GM23338 (cell line): ENCODE measurements at regions not wholly inside any gene's neighbourhood (a gene's known extent, or its start where the extent isn't known, plus 50 kb on each side); places are given as distances from the start of the nearest gene placed in this dataset.

Source experiments
- ATAC-seq: fragments of 200-7000 bp; cut with Tn5 transposase; 3 replicates; pipeline ENCODE4 v1.9.1; 2020
- DNase-seq: peaks from one replicate; pipeline ENCODE4 v3.0.0-alpha.2; 2015; ENCODE audit warnings: low spot score
- H2AFZ ChIP-seq: fragments of 200-600 bp; sonication (generic); 2 replicates; pipeline ENCODE4 v1.8.0; 2016; ENCODE audit warnings: antibody characterized with exemption, mild to moderate bottlenecking, moderate library complexity
- H3F3A ChIP-seq: fragments of 200-600 bp; sonication (generic); replicated peaks from 2 replicates; pipeline ENCODE4 v1.8.0; 2017; ENCODE audit warnings: antibody characterized with exemption, mixed run types, low read depth
- H3K27ac ChIP-seq: fragments of 200-600 bp; sonication (generic); 2 replicates; pipeline ENCODE4 v1.6.1; 2016; ENCODE audit warnings: low read depth
- H3K27me3 ChIP-seq: fragments of 200-600 bp; sonication (generic); 2 replicates; pipeline ENCODE4 v1.8.0; 2016; ENCODE audit warnings: mild to moderate bottlenecking, mixed run types, moderate library complexity; ENCODE audit not compliant: insufficient read depth
- H3K36me3 ChIP-seq: fragments of 200-600 bp; sonication (generic); 2 replicates; pipeline ENCODE4 v1.8.0; 2016; ENCODE audit warnings: mild to moderate bottlenecking; ENCODE audit not compliant: insufficient read depth
- H3K4me1 ChIP-seq: fragments of 200-600 bp; sonication (generic); 2 replicates; pipeline ENCODE4 v1.8.0; 2016; ENCODE audit warnings: mild to moderate bottlenecking, moderate library complexity; ENCODE audit not compliant: insufficient read depth
- H3K4me2 ChIP-seq: fragments of 200-600 bp; sonication (generic); 2 replicates; pipeline ENCODE4 v1.7.1; 2017; ENCODE audit warnings: mixed run types
- H3K4me3 ChIP-seq: fragments of 200-600 bp; sonication (generic); 2 replicates; pipeline ENCODE4 v1.6.1; 2016; ENCODE audit warnings: mixed run types
- H3K79me2 ChIP-seq: fragments of 200-600 bp; sonication (generic); replicated peaks from 2 replicates; pipeline ENCODE4 v1.8.0; 2017; ENCODE audit warnings: mild to moderate bottlenecking; ENCODE audit not compliant: insufficient read depth
- H3K9me2 ChIP-seq: fragments of 200-600 bp; sonication (generic); 2 replicates; pipeline ENCODE4 v1.8.0; 2017; ENCODE audit not compliant: insufficient read depth
- H4K20me1 ChIP-seq: fragments of 200-600 bp; sonication (generic); replicated peaks from 2 replicates; pipeline ENCODE4 v1.8.0; 2017; ENCODE audit warnings: mild to moderate bottlenecking; ENCODE audit not compliant: insufficient read depth
- H3K27ac Mint-ChIP-seq: 2 replicates; pipeline ENCODE4 v1.8.0; 2020; ENCODE audit warnings: inconsistent platforms, mild to moderate bottlenecking, moderate library complexity, mixed read lengths
- H3K27me3 Mint-ChIP-seq: 3 replicates; pipeline ENCODE4 v1.8.0; 2022; ENCODE audit warnings: low read depth, mild to moderate bottlenecking, moderate library complexity, mixed read lengths, inconsistent platforms; ENCODE audit not compliant: insufficient read depth, poor library complexity
- H3K36me3 Mint-ChIP-seq: 3 replicates; pipeline ENCODE4 v1.8.0; 2021; ENCODE audit warnings: low read depth, mild to moderate bottlenecking, inconsistent platforms, moderate library complexity, mixed read lengths
- H3K4me1 Mint-ChIP-seq: 3 replicates; pipeline ENCODE4 v1.8.0; 2020; ENCODE audit warnings: mild to moderate bottlenecking, inconsistent platforms, mixed read lengths
- H3K4me3 Mint-ChIP-seq: 3 replicates; pipeline ENCODE4 v1.8.0; 2021; ENCODE audit warnings: moderate library complexity, mild to moderate bottlenecking, inconsistent platforms, mixed read lengths
- H3K9me3 Mint-ChIP-seq: 3 replicates; pipeline ENCODE4 v1.8.0; 2020; ENCODE audit warnings: moderate library complexity, mild to moderate bottlenecking, inconsistent platforms, mixed read lengths
- CREB1 ChIP-seq: fragments of 250-450 bp; sonication (Bioruptor Pico); IDR thresholded peaks from 2 replicates; pipeline ENCODE4 v1.5.0; 2020; ENCODE audit warnings: low read depth, mild to moderate bottlenecking, moderate library complexity
- EZH2 ChIP-seq: fragments of 200-600 bp; sonication (generic); IDR thresholded peaks from one replicate; pipeline ENCODE4 v1.8.0; 2017; ENCODE audit warnings: antibody characterized with exemption, mild to moderate bottlenecking, low read depth; ENCODE audit not compliant: unreplicated experiment
- JUNB ChIP-seq: IDR thresholded peaks from one replicate; pipeline ENCODE4 v1.6.1; 2016; ENCODE audit warnings: antibody characterized with exemption; ENCODE audit not compliant: unreplicated experiment
- NANOG ChIP-seq: IDR thresholded peaks from 2 replicates; pipeline ENCODE4 v1.6.1; 2016; ENCODE audit warnings: antibody characterized with exemption, borderline replicate concordance
- STAT1 ChIP-seq: IDR thresholded peaks from one replicate; pipeline ENCODE4 v1.6.1; 2016; ENCODE audit warnings: antibody characterized with exemption; ENCODE audit not compliant: unreplicated experiment
- ZNF114 ChIP-seq: fragments of 250-450 bp; sonication (Bioruptor Pico); IDR thresholded peaks from 2 replicates; pipeline ENCODE4 v1.5.0; 2020; ENCODE audit warnings: mild to moderate bottlenecking, moderate library complexity
- TF ChIP-seq, protein P1 (sequence below): IDR thresholded peaks from 2 replicates; pipeline ENCODE4 v1.6.1; 2016; ENCODE audit warnings: antibody characterized with exemption
- TF ChIP-seq, protein P2 (sequence below): IDR thresholded peaks from one replicate; pipeline ENCODE4 v1.6.1; 2018; ENCODE audit warnings: antibody characterized with exemption; ENCODE audit not compliant: unreplicated experiment
- TF ChIP-seq, protein P3 (sequence below): fragments of 250-450 bp; sonication (Bioruptor Pico); IDR thresholded peaks from 2 replicates; pipeline ENCODE4 v1.5.0; 2020; ENCODE audit warnings: mild to moderate bottlenecking, moderate library complexity

DNA sequence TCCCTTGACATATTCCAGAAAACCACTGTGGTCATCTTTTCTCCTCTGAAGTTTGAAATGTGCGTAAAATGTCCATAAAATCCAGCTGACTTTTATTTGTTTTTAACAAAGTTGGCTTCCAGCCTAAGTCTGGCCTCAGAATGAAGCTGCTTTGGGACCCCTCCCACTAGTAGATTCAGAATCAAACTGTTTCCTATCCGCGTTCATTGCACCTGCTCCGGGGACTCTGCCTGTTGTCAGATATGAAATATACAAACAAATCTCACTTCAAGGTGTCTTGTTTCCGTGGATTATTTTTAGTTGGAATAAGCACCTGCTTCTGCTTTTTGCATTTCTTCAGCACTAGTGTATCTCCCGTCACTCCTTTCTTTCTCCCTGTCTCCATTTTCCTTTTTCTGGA is 115.7 kb upstream of the FHL2 start:
- H3F3A ChIP-seq, result no peaks in the 10 kb centered on the region
- H3K4me2 ChIP-seq, result no peak overlapping the region
- TF ChIP-seq NANOG (no peak), ZNF114 (CRISPR knock-in tag) (no peak), JUNB (no peak), CREB1 (CRISPR knock-in tag) (no peak), EZH2 (no peak), STAT1 (no peak)
- TF ChIP-seq, protein P1, sequence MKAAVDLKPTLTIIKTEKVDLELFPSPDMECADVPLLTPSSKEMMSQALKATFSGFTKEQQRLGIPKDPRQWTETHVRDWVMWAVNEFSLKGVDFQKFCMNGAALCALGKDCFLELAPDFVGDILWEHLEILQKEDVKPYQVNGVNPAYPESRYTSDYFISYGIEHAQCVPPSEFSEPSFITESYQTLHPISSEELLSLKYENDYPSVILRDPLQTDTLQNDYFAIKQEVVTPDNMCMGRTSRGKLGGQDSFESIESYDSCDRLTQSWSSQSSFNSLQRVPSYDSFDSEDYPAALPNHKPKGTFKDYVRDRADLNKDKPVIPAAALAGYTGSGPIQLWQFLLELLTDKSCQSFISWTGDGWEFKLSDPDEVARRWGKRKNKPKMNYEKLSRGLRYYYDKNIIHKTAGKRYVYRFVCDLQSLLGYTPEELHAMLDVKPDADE, result no peak
- TF ChIP-seq, protein P2, sequence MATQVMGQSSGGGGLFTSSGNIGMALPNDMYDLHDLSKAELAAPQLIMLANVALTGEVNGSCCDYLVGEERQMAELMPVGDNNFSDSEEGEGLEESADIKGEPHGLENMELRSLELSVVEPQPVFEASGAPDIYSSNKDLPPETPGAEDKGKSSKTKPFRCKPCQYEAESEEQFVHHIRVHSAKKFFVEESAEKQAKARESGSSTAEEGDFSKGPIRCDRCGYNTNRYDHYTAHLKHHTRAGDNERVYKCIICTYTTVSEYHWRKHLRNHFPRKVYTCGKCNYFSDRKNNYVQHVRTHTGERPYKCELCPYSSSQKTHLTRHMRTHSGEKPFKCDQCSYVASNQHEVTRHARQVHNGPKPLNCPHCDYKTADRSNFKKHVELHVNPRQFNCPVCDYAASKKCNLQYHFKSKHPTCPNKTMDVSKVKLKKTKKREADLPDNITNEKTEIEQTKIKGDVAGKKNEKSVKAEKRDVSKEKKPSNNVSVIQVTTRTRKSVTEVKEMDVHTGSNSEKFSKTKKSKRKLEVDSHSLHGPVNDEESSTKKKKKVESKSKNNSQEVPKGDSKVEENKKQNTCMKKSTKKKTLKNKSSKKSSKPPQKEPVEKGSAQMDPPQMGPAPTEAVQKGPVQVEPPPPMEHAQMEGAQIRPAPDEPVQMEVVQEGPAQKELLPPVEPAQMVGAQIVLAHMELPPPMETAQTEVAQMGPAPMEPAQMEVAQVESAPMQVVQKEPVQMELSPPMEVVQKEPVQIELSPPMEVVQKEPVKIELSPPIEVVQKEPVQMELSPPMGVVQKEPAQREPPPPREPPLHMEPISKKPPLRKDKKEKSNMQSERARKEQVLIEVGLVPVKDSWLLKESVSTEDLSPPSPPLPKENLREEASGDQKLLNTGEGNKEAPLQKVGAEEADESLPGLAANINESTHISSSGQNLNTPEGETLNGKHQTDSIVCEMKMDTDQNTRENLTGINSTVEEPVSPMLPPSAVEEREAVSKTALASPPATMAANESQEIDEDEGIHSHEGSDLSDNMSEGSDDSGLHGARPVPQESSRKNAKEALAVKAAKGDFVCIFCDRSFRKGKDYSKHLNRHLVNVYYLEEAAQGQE, result no peak
- TF ChIP-seq, protein P3, sequence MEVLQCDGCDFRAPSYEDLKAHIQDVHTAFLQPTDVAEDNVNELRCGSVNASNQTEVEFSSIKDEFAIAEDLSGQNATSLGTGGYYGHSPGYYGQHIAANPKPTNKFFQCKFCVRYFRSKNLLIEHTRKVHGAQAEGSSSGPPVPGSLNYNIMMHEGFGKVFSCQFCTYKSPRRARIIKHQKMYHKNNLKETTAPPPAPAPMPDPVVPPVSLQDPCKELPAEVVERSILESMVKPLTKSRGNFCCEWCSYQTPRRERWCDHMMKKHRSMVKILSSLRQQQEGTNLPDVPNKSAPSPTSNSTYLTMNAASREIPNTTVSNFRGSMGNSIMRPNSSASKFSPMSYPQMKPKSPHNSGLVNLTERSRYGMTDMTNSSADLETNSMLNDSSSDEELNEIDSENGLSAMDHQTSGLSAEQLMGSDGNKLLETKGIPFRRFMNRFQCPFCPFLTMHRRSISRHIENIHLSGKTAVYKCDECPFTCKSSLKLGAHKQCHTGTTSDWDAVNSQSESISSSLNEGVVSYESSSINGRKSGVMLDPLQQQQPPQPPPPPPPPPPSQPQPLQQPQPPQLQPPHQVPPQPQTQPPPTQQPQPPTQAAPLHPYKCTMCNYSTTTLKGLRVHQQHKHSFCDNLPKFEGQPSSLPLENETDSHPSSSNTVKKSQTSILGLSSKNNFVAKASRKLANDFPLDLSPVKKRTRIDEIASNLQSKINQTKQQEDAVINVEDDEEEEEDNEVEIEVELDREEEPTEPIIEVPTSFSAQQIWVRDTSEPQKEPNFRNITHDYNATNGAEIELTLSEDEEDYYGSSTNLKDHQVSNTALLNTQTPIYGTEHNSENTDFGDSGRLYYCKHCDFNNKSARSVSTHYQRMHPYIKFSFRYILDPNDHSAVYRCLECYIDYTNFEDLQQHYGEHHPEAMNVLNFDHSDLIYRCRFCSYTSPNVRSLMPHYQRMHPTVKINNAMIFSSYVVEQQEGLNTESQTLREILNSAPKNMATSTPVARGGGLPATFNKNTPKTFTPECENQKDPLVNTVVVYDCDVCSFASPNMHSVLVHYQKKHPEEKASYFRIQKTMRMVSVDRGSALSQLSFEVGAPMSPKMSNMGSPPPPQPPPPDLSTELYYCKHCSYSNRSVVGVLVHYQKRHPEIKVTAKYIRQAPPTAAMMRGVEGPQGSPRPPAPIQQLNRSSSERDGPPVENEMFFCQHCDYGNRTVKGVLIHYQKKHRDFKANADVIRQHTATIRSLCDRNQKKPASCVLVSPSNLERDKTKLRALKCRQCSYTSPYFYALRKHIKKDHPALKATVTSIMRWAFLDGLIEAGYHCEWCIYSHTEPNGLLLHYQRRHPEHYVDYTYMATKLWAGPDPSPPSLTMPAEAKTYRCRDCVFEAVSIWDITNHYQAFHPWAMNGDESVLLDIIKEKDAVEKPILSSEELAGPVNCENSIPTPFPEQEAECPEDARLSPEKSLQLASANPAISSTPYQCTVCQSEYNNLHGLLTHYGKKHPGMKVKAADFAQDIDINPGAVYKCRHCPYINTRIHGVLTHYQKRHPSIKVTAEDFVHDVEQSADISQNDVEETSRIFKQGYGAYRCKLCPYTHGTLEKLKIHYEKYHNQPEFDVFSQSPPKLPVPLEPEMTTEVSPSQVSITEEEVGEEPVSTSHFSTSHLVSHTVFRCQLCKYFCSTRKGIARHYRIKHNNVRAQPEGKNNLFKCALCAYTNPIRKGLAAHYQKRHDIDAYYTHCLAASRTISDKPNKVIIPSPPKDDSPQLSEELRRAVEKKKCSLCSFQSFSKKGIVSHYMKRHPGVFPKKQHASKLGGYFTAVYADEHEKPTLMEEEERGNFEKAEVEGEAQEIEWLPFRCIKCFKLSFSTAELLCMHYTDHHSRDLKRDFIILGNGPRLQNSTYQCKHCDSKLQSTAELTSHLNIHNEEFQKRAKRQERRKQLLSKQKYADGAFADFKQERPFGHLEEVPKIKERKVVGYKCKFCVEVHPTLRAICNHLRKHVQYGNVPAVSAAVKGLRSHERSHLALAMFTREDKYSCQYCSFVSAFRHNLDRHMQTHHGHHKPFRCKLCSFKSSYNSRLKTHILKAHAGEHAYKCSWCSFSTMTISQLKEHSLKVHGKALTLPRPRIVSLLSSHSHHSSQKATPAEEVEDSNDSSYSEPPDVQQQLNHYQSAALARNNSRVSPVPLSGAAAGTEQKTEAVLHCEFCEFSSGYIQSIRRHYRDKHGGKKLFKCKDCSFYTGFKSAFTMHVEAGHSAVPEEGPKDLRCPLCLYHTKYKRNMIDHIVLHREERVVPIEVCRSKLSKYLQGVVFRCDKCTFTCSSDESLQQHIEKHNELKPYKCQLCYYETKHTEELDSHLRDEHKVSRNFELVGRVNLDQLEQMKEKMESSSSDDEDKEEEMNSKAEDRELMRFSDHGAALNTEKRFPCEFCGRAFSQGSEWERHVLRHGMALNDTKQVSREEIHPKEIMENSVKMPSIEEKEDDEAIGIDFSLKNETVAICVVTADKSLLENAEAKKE (CRISPR knock-in tag), result no peak
- no peaks in the 10 kb centered on the region for H3K36me3 ChIP-seq
- no peaks in the 10 kb centered on the region; the same call in 1 of the 2 replicates for H4K20me1 ChIP-seq
- H3K4me1 Mint-ChIP-seq, result no peaks in the 10 kb centered on the region
- no peaks in the 10 kb centered on the region for H3K4me1 ChIP-seq
- no peak for ATAC-seq
- no peaks in the 10 kb centered on the region for H3K79me2 ChIP-seq
- no peak overlapping the region for H2AFZ ChIP-seq
- H3K27ac ChIP-seq, result no peak overlapping the region
- H3K9me3 Mint-ChIP-seq, result no peaks in the 10 kb centered on the region
- DNase-seq, result no peak
- no peaks in the 10 kb centered on the region for H3K9me2 ChIP-seq
- peaks cover 2% of the 10 kb centered on the region for H3K27me3 Mint-ChIP-seq
- no peaks in the 10 kb centered on the region for H3K27me3 ChIP-seq
- no peak overlapping the region for H3K27ac Mint-ChIP-seq
- no peak overlapping the region for H3K4me3 Mint-ChIP-seq
- no peaks in the 10 kb centered on the region for H3K36me3 Mint-ChIP-seq
- no peak overlapping the region for H3K4me3 ChIP-seq
